OCI-LY7 (cell line): ENCODE measurements at regions not wholly inside any gene's neighbourhood (a gene's known extent, or its start where the extent isn't known, plus 50 kb on each side); places are given as distances from the start of the nearest gene placed in this dataset.

Experiments used
- BruUV-seq: library from RNA; stranded (reverse); fragments of 400-500 nt; replicated peaks from 2 replicates; lab custom pipeline; 2021; lab: Mats Ljungman, UMichigan
- CTCF ChIA-PET: fragments of 300-600 bp; sonication (Branson Sonifier 250); formaldehyde crosslinking; loops from one replicate; lab custom pipeline; 2022; ENCODE audit warnings: antibody characterized with exemption; ENCODE audit not compliant: unreplicated experiment; lab: Charles Lee
- POLR2A ChIA-PET: fragments of 300-600 bp; sonication (Branson Sonifier 250); formaldehyde crosslinking; loops from one replicate; lab custom pipeline; 2022; ENCODE audit warnings: antibody characterized with exemption; lab: Charles Lee
- DNase-seq: peaks from one replicate; pipeline ENCODE4 v3.0.0-alpha.2; 2015; ENCODE audit warnings: low spot score
- H2AFZ ChIP-seq: fragments of 200-600 bp; sonication (generic), shearing (Covaris generic); 2 replicates; pipeline ENCODE4 v1.6.1; 2014; ENCODE audit warnings: mild to moderate bottlenecking, antibody characterized with exemption, low read length, moderate library complexity
- H3K27ac ChIP-seq: fragments of 200-600 bp; sonication (generic); 2 replicates; pipeline ENCODE4 v1.5.1; 2014; ENCODE audit warnings: mixed run types, low read depth, mild to moderate bottlenecking, moderate library complexity, low read length, inconsistent platforms; ENCODE audit not compliant: poor library complexity, severe bottlenecking
- H3K36me3 ChIP-seq: fragments of 200-600 bp; sonication (generic); 2 replicates; pipeline ENCODE4 v1.6.1; 2014; ENCODE audit warnings: mild to moderate bottlenecking, antibody characterized with exemption, low read length, moderate library complexity, mixed read lengths; ENCODE audit not compliant: insufficient read depth
- H3K4me1 ChIP-seq: fragments of 200-600 bp; sonication (generic); 2 replicates; pipeline ENCODE4 v1.5.1; 2014; ENCODE audit warnings: mild to moderate bottlenecking, low read length; ENCODE audit not compliant: insufficient read depth, poor library complexity, severe bottlenecking
- H3K4me2 ChIP-seq: fragments of 200-600 bp; sonication (generic); 2 replicates; pipeline ENCODE4 v1.6.1; 2014; ENCODE audit warnings: mild to moderate bottlenecking, low read length
- H3K4me3 ChIP-seq: fragments of 200-600 bp; sonication (generic); 2 replicates; pipeline ENCODE4 v1.5.1; 2014; ENCODE audit warnings: mild to moderate bottlenecking, low read depth, low read length; ENCODE audit not compliant: poor library complexity, severe bottlenecking
- H3K79me2 ChIP-seq: fragments of 200-600 bp; sonication (generic); 2 replicates; pipeline ENCODE4 v1.6.1; 2016; ENCODE audit warnings: low read depth, mild to moderate bottlenecking, low read length, moderate library complexity, mixed read lengths; ENCODE audit not compliant: insufficient read depth
- H3K9me2 ChIP-seq: fragments of 200-600 bp; sonication (generic); 2 replicates; pipeline ENCODE4 v1.6.1; 2016; ENCODE audit warnings: mild to moderate bottlenecking, low read length, mixed read lengths; ENCODE audit not compliant: insufficient read depth
- H3K9me3 ChIP-seq: fragments of 200-600 bp; sonication (generic); 2 replicates; pipeline ENCODE4 v1.6.1; 2014; ENCODE audit warnings: mild to moderate bottlenecking, mixed run types, low read length, mixed read lengths
- H4K20me1 ChIP-seq: fragments of 200-600 bp; sonication (generic); 2 replicates; pipeline ENCODE4 v1.6.1; 2014; ENCODE audit warnings: mild to moderate bottlenecking, antibody characterized with exemption, low read length, moderate library complexity, mixed read lengths; ENCODE audit not compliant: insufficient read depth
- CTCF ChIP-seq: fragments of 200-600 bp; sonication (generic); conservative IDR thresholded peaks from 2 replicates; pipeline ENCODE4 v1.5.1; 2014; ENCODE audit warnings: mild to moderate bottlenecking, antibody characterized with exemption, low read length, moderate library complexity, mixed read lengths
- EZH2phosphoT487 ChIP-seq: fragments of 200-600 bp; sonication (generic); IDR thresholded peaks from 2 replicates; pipeline ENCODE4 v1.6.1; 2018; ENCODE audit warnings: low read depth, borderline replicate concordance, mild to moderate bottlenecking, mixed run types, antibody characterized with exemption, low read length, moderate library complexity, mixed read lengths
- intact Hi-C: fragments of 100-400 bp; cut with micrococcal nuclease; formaldehyde crosslinking; loops from one replicate; pipeline ENCODE4 v1.10.0; 2022; ENCODE audit not compliant: unreplicated experiment

- BruUV-seq: no TSS peak
- Histone ChIP-seq H3K4me2 (peak overlapping the region; percentile 58), H3K9me2 (no peaks in the 10 kb centered on the region), H3K4me1 (peaks cover 17% of the 10 kb centered on the region), H3K27ac (peak overlapping the region; percentile 70), H4K20me1 (no peaks in the 10 kb centered on the region), H3K36me3 (no peaks in the 10 kb centered on the region), H3K9me3 (no peaks in the 10 kb centered on the region), H2AFZ (peak overlapping the region; percentile 78), H3K4me3 (peak overlapping the region; percentile 55), H3K79me2 (no peaks in the 10 kb centered on the region)
- ChIA-PET CTCF (interaction anchor here (1.0 to 1.1 kb wide), 2 partner anchors 12 to 14 kb away, joined by 3 read pairs; a partner anchor contains a TSS), POLR2A (interaction anchor here (0.6 to 3.4 kb wide), 7 partner anchors 11 to 122 kb away, joined by 3 to 22 read pairs (median 6); a partner anchor contains a TSS)
- peak; percentile 79 for DNase-seq
- intact Hi-C loops: loop anchor here (5.0 kb wide), 1 partner anchor 35 kb away; no protein-coding TSS in a partner anchor
- no peak for TF ChIP-seq EZH2phosphoT487
- TF ChIP-seq CTCF: no peak
These were observed 93.2 kb upstream of the HNRNPU start for GRCh38 chr1:244957525-244957924.

- intact Hi-C loops: loop anchor here (5.0 kb wide), 1 partner anchor 35 kb away; no protein-coding TSS in a partner anchor
- Histone ChIP-seq H3K36me3 (no peaks in the 10 kb centered on the region), H3K4me3 (peak overlapping the region; percentile 55), H3K9me2 (no peaks in the 10 kb centered on the region), H4K20me1 (no peaks in the 10 kb centered on the region), H3K4me2 (peak overlapping the region; percentile 58), H3K4me1 (peaks cover 17% of the 10 kb centered on the region), H3K79me2 (no peaks in the 10 kb centered on the region), H3K27ac (peak overlapping the region; percentile 70), H2AFZ (peak overlapping the region; percentile 78), H3K9me3 (no peaks in the 10 kb centered on the region)
- no TSS peak for BruUV-seq
- no peak for TF ChIP-seq EZH2phosphoT487
- TF ChIP-seq CTCF: no peak
- ChIA-PET CTCF (interaction anchor here (0.5 to 1.1 kb wide), 3 partner anchors 12 to 94 kb away, joined by 3 read pairs; a partner anchor contains a TSS), POLR2A (interaction anchor here (0.6 to 3.4 kb wide), 5 partner anchors 11 to 121 kb away, joined by 3 to 22 read pairs (median 12); a partner anchor contains a TSS)
- no peak for DNase-seq
These were observed 92.8 kb upstream of the HNRNPU start for GRCh38 chr1:244957122-244957521.

GRCh38 chr1:244955661-244956060 is 91.3 kb upstream of the HNRNPU start:
- POLR2A ChIA-PET: interaction anchor here (1.0 to 1.3 kb wide), 4 partner anchors 9 to 27 kb away, joined by 3 to 7 read pairs (median 4); no protein-coding TSS in a partner anchor
- H3K27ac ChIP-seq: no peak overlapping the region
- BruUV-seq: no TSS peak
- no peaks in the 10 kb centered on the region for H4K20me1 ChIP-seq
- no peaks in the 10 kb centered on the region for H3K79me2 ChIP-seq
- no peaks in the 10 kb centered on the region for H3K9me2 ChIP-seq
- no peak overlapping the region for H3K4me2 ChIP-seq
- no peaks in the 10 kb centered on the region for H3K36me3 ChIP-seq
- intact Hi-C loops: loop anchor here (5.0 kb wide), 1 partner anchor 33 kb away; no protein-coding TSS in a partner anchor
- no peak overlapping the region for H2AFZ ChIP-seq
- CTCF ChIA-PET: no interaction called here
- no peak overlapping the region for H3K4me3 ChIP-seq
- H3K4me1 ChIP-seq: peaks cover 17% of the 10 kb centered on the region
- no peak for TF ChIP-seq EZH2phosphoT487
- no peak for TF ChIP-seq CTCF
- H3K9me3 ChIP-seq: no peaks in the 10 kb centered on the region
- no peak for DNase-seq
